Right forelimb (tissue), 1 donor: ENCODE measurements at regions not wholly inside any gene's neighbourhood (a gene's known extent, or its start where the extent isn't known, plus 50 kb on each side); places are given as distances from the start of the nearest gene placed in this dataset.

ENCODE experiments used
- DNase-seq: peaks from one replicate; pipeline ENCODE4 v3.0.0-alpha.2; 2018

GRCh38 chr3:72144773-72145505 is 360.0 kb upstream of the PROK2 start:
- DNase-seq: no peak

GRCh38 chr3:72143966-72144717 is 359.2 kb upstream of the PROK2 start:
- DNase-seq: no peak

- no peak for DNase-seq
Measured at GRCh38 chr3:72143322-72143721, 358.4 kb upstream of the PROK2 start.

GRCh38 chr3:72142028-72142427 is 357.1 kb upstream of the PROK2 start:
- no peak for DNase-seq

GRCh38 chr3:72141264-72141663 is 356.3 kb upstream of the PROK2 start:
- no peak for DNase-seq

- no peak for DNase-seq
Measured at GRCh38 chr3:72139316-72139715, 354.4 kb upstream of the PROK2 start.

- no peak for DNase-seq
Measured at GRCh38 chr3:72137865-72138861, 353.2 kb upstream of the PROK2 start.

- no peak for DNase-seq
Measured at GRCh38 chr3:72135636-72136035, 350.7 kb upstream of the PROK2 start.

GRCh38 chr3:72134989-72135451 is 350.1 kb upstream of the PROK2 start:
- DNase-seq: no peak

- DNase-seq: no peak
Measured at GRCh38 chr3:72133329-72134011, 348.5 kb upstream of the PROK2 start.

- DNase-seq: no peak
Measured at GRCh38 chr3:72131899-72132298, 347.0 kb upstream of the PROK2 start.

GRCh38 chr3:72130565-72130964 is 345.6 kb upstream of the PROK2 start:
- no peak for DNase-seq

- DNase-seq: no peak
Measured at GRCh38 chr3:72129501-72130094, 344.6 kb upstream of the PROK2 start.

GRCh38 chr3:72128921-72129320 is 344.0 kb upstream of the PROK2 start:
- no peak for DNase-seq

GRCh38 chr3:72127844-72128243 is 342.9 kb upstream of the PROK2 start:
- no peak for DNase-seq

GRCh38 chr3:72127224-72127612 is 342.3 kb upstream of the PROK2 start:
- DNase-seq: no peak

GRCh38 chr3:72126441-72127223 is 341.7 kb upstream of the PROK2 start:
- DNase-seq: no peak

- no peak for DNase-seq
Measured at GRCh38 chr3:72123908-72124441, 339.0 kb upstream of the PROK2 start.

- no peak for DNase-seq
Measured at GRCh38 chr3:72120806-72121778, 336.1 kb upstream of the PROK2 start.

- DNase-seq: no peak
Measured at GRCh38 chr3:72120039-72120438, 335.1 kb upstream of the PROK2 start.
